B cell (primary cell): ENCODE measurements at regions not wholly inside any gene's neighbourhood (a gene's known extent, or its start where the extent isn't known, plus 50 kb on each side); places are given as distances from the start of the nearest gene placed in this dataset.

Source experiments
- ATAC-seq: fragments of 200-7000 bp; cut with Tn5 transposase; one replicate; pipeline ENCODE4 v1.10.0; 2021; ENCODE audit warnings: low read depth, mild to moderate bottlenecking, moderate number of reproducible peaks, moderate library complexity
- CTCF ChIA-PET: fragments of 350-600 bp; sonication (Branson Sonifier 250); formaldehyde crosslinking; loops from one replicate; lab custom pipeline; 2021; ENCODE audit warnings: antibody characterized with exemption, inconsistent platforms; lab: Charles Lee
- POLR2A ChIA-PET: fragments of 350-600 bp; sonication (Branson Sonifier 250); formaldehyde crosslinking; loops from one replicate; lab custom pipeline; 2021; ENCODE audit warnings: antibody characterized with exemption; lab: Charles Lee
- DNase-seq: peaks from one replicate; pipeline ENCODE4 v3.0.0; 2013
- H2AFZ ChIP-seq: 2 replicates; pipeline ENCODE4 v1.6.1; 2012; ENCODE audit warnings: mild to moderate bottlenecking, low read depth, low read length; ENCODE audit not compliant: insufficient read depth, poor library complexity, severe bottlenecking
- H3K27ac ChIP-seq, 2 donors: 1 replicate in 1 of 2; 2 replicates in 1 of 2; pipeline ENCODE4 v1.5.1; 2012 to 2013; ENCODE audit warnings: low read length in 2 of 2, mild to moderate bottlenecking in 2 of 2, moderate library complexity in 1 of 2
- H3K27me3 ChIP-seq, 4 experiments: fragments of 200-600 bp in 1 of 4; sonication (generic) in 1 of 4; replicated peaks in 1 of 4; 1 replicate in 2 of 4; 2 replicates in 2 of 4; pipeline versions ENCODE4 v1.6.1 to v1.7.0; 2013 to 2016; ENCODE audit warnings: low read length in 3 of 4, mild to moderate bottlenecking in 2 of 4, mixed read lengths in 1 of 4, moderate library complexity in 1 of 4; ENCODE audit not compliant: insufficient read depth in 4 of 4, control insufficient read depth in 3 of 4; ENCODE audit errors: control extremely low read depth in 1 of 4
- H3K36me3 ChIP-seq, 2 experiments: replicated peaks in 1 of 2; 1 replicate in 1 of 2; 2 replicates in 1 of 2; pipeline versions ENCODE4 v1.6.1 to v1.7.1; 2013; ENCODE audit warnings: low read length in 1 of 2; ENCODE audit not compliant: insufficient read depth in 2 of 2, control insufficient read depth in 1 of 2; ENCODE audit errors: control extremely low read depth in 1 of 2, extremely low read depth in 1 of 2
- H3K4me1 ChIP-seq, 2 donors: fragments of 200-600 bp in 1 of 2; sonication (generic) in 1 of 2; 1 replicate in 1 of 2; 2 replicates in 1 of 2; pipeline versions ENCODE4 v1.5.1 to v1.6.1; 2013 to 2017; ENCODE audit warnings: low read length in 2 of 2; ENCODE audit not compliant: control insufficient read depth in 2 of 2, insufficient read depth in 2 of 2
- H3K4me2 ChIP-seq: replicated peaks from 2 replicates; pipeline ENCODE3; 2012; ENCODE audit warnings: mild to moderate bottlenecking, low read depth, low read length; ENCODE audit not compliant: poor library complexity, severe bottlenecking
- H3K4me3 ChIP-seq, 5 experiments: fragments of 200-600 bp in 1 of 5; sonication (generic) in 1 of 5; 1 replicate in 3 of 5; 2 replicates in 2 of 5; pipeline versions ENCODE4 v1.5.1 to v1.7.0; 2011 to 2016; ENCODE audit warnings: low read length in 4 of 5, mild to moderate bottlenecking in 4 of 5, low read depth in 2 of 5, control low read depth in 1 of 5, moderate library complexity in 1 of 5; ENCODE audit not compliant: insufficient read depth in 1 of 5; ENCODE audit errors: control extremely low read depth in 1 of 5, extremely low read depth in 1 of 5
- H3K79me2 ChIP-seq: fragments of 200-600 bp; sonication (generic); one replicate; pipeline ENCODE4 v1.6.0; 2016; ENCODE audit warnings: low read length; ENCODE audit not compliant: control insufficient read depth, insufficient read depth
- H3K9ac ChIP-seq: fragments of 200-600 bp; sonication (generic); 2 replicates; pipeline ENCODE4 v1.6.1; 2017; ENCODE audit warnings: mild to moderate bottlenecking, low read length, moderate library complexity
- H3K9me3 ChIP-seq, 3 donors: one replicate each; pipeline versions ENCODE4 v1.6.1 to v1.7.1; 2013; ENCODE audit warnings: low read length in 2 of 3; ENCODE audit not compliant: control insufficient read depth in 2 of 3, insufficient read depth in 1 of 3; ENCODE audit errors: control extremely low read depth in 1 of 3
- H4K20me1 ChIP-seq: 2 replicates; pipeline ENCODE4 v1.6.0; 2012; ENCODE audit warnings: mild to moderate bottlenecking, low read length; ENCODE audit not compliant: insufficient read depth, control insufficient read depth, poor library complexity, severe bottlenecking
- H3K27ac Mint-ChIP-seq: one replicate; pipeline ENCODE4 v1.8.0; 2021; ENCODE audit warnings: mixed read lengths
- H3K27me3 Mint-ChIP-seq: one replicate; pipeline ENCODE4 v1.8.0; 2021; ENCODE audit warnings: mixed read lengths
- H3K4me1 Mint-ChIP-seq: one replicate; pipeline ENCODE4 v1.8.0; 2021; ENCODE audit warnings: mixed read lengths
- H3K4me3 Mint-ChIP-seq: one replicate; pipeline ENCODE4 v1.8.0; 2021; ENCODE audit warnings: mixed read lengths
- H3K9me3 Mint-ChIP-seq: one replicate; pipeline ENCODE4 v1.8.0; 2022; ENCODE audit warnings: mixed read lengths; ENCODE audit not compliant: insufficient read depth
- CTCF ChIP-seq: fragments of 200-600 bp; IDR thresholded peaks from one replicate; pipeline ENCODE4 v1.8.0; 2022; ENCODE audit warnings: antibody characterized with exemption, mild to moderate bottlenecking
- EZH2 ChIP-seq: IDR thresholded peaks from 2 replicates; pipeline ENCODE4 v1.6.1; 2012; ENCODE audit warnings: borderline replicate concordance, low read depth, mild to moderate bottlenecking, moderate library complexity, low read length; ENCODE audit not compliant: insufficient read depth, poor library complexity, severe bottlenecking
- WGBS: methylation state at CpG from one replicate; pipeline ENCODE4 v1.1.5; 2013; ENCODE audit warnings: missing lambda C conversion rate; ENCODE audit not compliant: insufficient coverage; 5-methylcytosine and 5-hydroxymethylcytosine counted together
- intact Hi-C: fragments of 100-400 bp; cut with micrococcal nuclease; formaldehyde crosslinking; loops from one replicate; pipeline ENCODE4 v1.10.0; 2022

- Histone ChIP-seq H3K4me1 (no peaks in the 10 kb centered on the region), H4K20me1 (no peaks in the 10 kb centered on the region), H3K36me3 (no peaks in the 10 kb centered on the region), H3K27ac (no peak overlapping the region), H3K9ac (no peak overlapping the region), H3K4me2 (no peak overlapping the region), H3K9me3 (no peaks in the 10 kb centered on the region), H3K79me2 (no peaks in the 10 kb centered on the region), H3K4me3 (no peak overlapping the region), H3K27me3 (no peaks in the 10 kb centered on the region), H2AFZ (no peak overlapping the region)
- no peaks in the 10 kb centered on the region for H3K4me1 Mint-ChIP-seq
- H3K4me3 Mint-ChIP-seq = no peak overlapping the region
- TF ChIP-seq EZH2 = no peak
- TF ChIP-seq CTCF = no peak
- intact Hi-C loops = no loop called here
- no peaks in the 10 kb centered on the region for H3K27me3 Mint-ChIP-seq
- POLR2A ChIA-PET = no interaction called here
- ATAC-seq = no peak
- CTCF ChIA-PET = no interaction called here
- DNase-seq = no peak
- peaks cover 4% of the 10 kb centered on the region for H3K9me3 Mint-ChIP-seq
- H3K27ac Mint-ChIP-seq = no peak overlapping the region
Observed at GRCh38 chr2:82307511-82307910, 2003.0 kb upstream of the LRRTM1 start.

GRCh38 chr2:82301506-82301905 lies 1997.0 kb upstream of the LRRTM1 start:
- H3K27me3 Mint-ChIP-seq = no peaks in the 10 kb centered on the region
- ATAC-seq = no peak
- Histone ChIP-seq H3K4me1 (no peaks in the 10 kb centered on the region), H2AFZ (no peak overlapping the region), H3K4me3 (no peak overlapping the region), H3K9me3 (peaks cover 0 to 10% (median 0%) of the 10 kb centered on the region in 3 donors), H3K79me2 (no peaks in the 10 kb centered on the region), H3K27ac (no peak overlapping the region), H3K4me2 (no peak overlapping the region), H3K9ac (no peak overlapping the region), H3K36me3 (no peaks in the 10 kb centered on the region), H4K20me1 (no peaks in the 10 kb centered on the region), H3K27me3 (no peaks in the 10 kb centered on the region)
- ChIA-PET POLR2A (no interaction called here), CTCF (no interaction called here)
- no peaks in the 10 kb centered on the region for H3K9me3 Mint-ChIP-seq
- TF ChIP-seq EZH2 (no peak), CTCF (no peak)
- no CpG with 5 or more reads among the region's 5 CpGs for WGBS
- H3K27ac Mint-ChIP-seq = no peak overlapping the region
- no peak for DNase-seq
- no peaks in the 10 kb centered on the region for H3K4me1 Mint-ChIP-seq
- no peak overlapping the region for H3K4me3 Mint-ChIP-seq
- intact Hi-C loops = no loop called here
